A673 (cell line): ENCODE measurements at regions not wholly inside any gene's neighbourhood (a gene's known extent, or its start where the extent isn't known, plus 50 kb on each side); places are given as distances from the start of the nearest gene placed in this dataset.
"Not testable (repeated sequence)": the region's sequence is repeated elsewhere in the genome, so short reads cannot be mapped to it uniquely, and the experiment has no call there.

Experiments used
- BruUV-seq: library from RNA; stranded (reverse); fragments of 400-500 nt; replicated peaks from 2 replicates; lab custom pipeline; 2021; lab: Mats Ljungman, UMichigan
- CTCF ChIA-PET: fragments of 300-600 bp; sonication (Branson Sonifier 250); formaldehyde crosslinking; loops from one replicate; lab custom pipeline; 2022; ENCODE audit warnings: antibody characterized with exemption; lab: Charles Lee
- POLR2A ChIA-PET: fragments of 300-600 bp; sonication (Branson Sonifier 250); formaldehyde crosslinking; loops from one replicate; lab custom pipeline; 2022; ENCODE audit warnings: antibody characterized with exemption; ENCODE audit not compliant: low non-redundant PET; lab: Charles Lee
- DNase-seq: peaks from one replicate; pipeline ENCODE4 v3.0.0-alpha.2; 2015; ENCODE audit warnings: low spot score
- H3K27ac ChIP-seq: fragments of 200-600 bp; sonication (generic); 2 replicates; pipeline ENCODE4 v1.5.1; 2016; ENCODE audit warnings: mixed run types, low read depth, mild to moderate bottlenecking, mixed read lengths, antibody characterized with exemption, low read length; ENCODE audit not compliant: poor library complexity, severe bottlenecking
- H3K27me3 ChIP-seq: fragments of 200-600 bp; sonication (generic); replicated peaks from 2 replicates; pipeline ENCODE4 v1.6.1; 2017; ENCODE audit warnings: mixed run types, low read depth, mild to moderate bottlenecking, mixed read lengths, antibody characterized with exemption, low read length; ENCODE audit not compliant: insufficient read depth, poor library complexity
- H3K36me3 ChIP-seq: fragments of 200-600 bp; sonication (generic); 2 replicates; pipeline ENCODE4 v1.6.1; 2016; ENCODE audit warnings: mixed run types, mild to moderate bottlenecking, mixed read lengths, antibody characterized with exemption, low read length; ENCODE audit not compliant: insufficient read depth, poor library complexity, severe bottlenecking
- H3K4me1 ChIP-seq: fragments of 200-600 bp; sonication (generic); 2 replicates; pipeline ENCODE4 v1.6.1; 2017; ENCODE audit warnings: mixed run types, mild to moderate bottlenecking, mixed read lengths, antibody characterized with exemption, low read length; ENCODE audit not compliant: insufficient read depth, poor library complexity, severe bottlenecking
- H3K4me3 ChIP-seq: fragments of 200-600 bp; sonication (generic); 2 replicates; pipeline ENCODE4 v1.5.1; 2016; ENCODE audit warnings: low read depth, mixed run types, mild to moderate bottlenecking, mixed read lengths, low read length; ENCODE audit not compliant: poor library complexity, severe bottlenecking
- H3K9me3 ChIP-seq: fragments of 200-600 bp; sonication (generic); 2 replicates; pipeline ENCODE4 v1.6.1; 2016; ENCODE audit warnings: mixed run types, low read depth, mild to moderate bottlenecking, mixed read lengths, antibody characterized with exemption, low read length; ENCODE audit not compliant: poor library complexity, severe bottlenecking
- CTCF ChIP-seq: fragments of 300-800, 200-600 bp; sonication (generic); conservative IDR thresholded peaks from 2 replicates; pipeline ENCODE4 v1.5.1; 2017; ENCODE audit warnings: low read depth, mild to moderate bottlenecking, antibody characterized with exemption, low read length, moderate library complexity, mixed read lengths
- EZH2 ChIP-seq: fragments of 200-600 bp; sonication (generic); IDR thresholded peaks from 2 replicates; pipeline ENCODE4 v1.6.1; 2017; ENCODE audit warnings: borderline replicate concordance, low read depth, mild to moderate bottlenecking, mixed read lengths, antibody characterized with exemption, low read length; ENCODE audit not compliant: poor library complexity, severe bottlenecking
- intact Hi-C: fragments of 100-400 bp; cut with micrococcal nuclease; formaldehyde crosslinking; loops from one replicate; pipeline ENCODE4 v1.10.0; 2022; ENCODE audit not compliant: unreplicated experiment

DNA sequence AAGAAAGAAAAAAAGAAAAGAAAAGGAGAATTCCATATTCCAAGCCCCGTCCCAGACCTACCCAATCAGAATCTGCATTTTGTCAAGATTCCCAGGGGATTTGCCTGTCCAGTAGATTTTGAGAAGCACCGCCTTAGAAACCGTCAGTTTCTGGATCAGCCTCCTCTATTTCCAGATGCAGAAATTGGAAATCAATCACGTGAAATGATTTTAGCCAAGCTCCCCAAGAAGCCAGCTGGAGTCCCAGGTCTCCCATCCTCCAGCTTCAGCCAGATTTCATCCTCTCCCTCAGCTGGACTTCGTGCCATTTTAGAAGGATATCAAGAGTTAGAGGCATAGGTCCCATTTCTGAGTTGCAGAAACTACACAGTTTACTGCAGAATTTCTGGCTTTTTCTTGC lies 629.3 kb downstream of the MID1IP1 start:
- no peaks in the 10 kb centered on the region for H3K4me1 ChIP-seq
- ChIA-PET CTCF (no interaction called here), POLR2A (no interaction called here)
- intact Hi-C loops: no loop called here
- H3K9me3 ChIP-seq: no peaks in the 10 kb centered on the region
- DNase-seq: no peak
- no peak overlapping the region for H3K4me3 ChIP-seq
- no TSS peak for BruUV-seq
- no peaks in the 10 kb centered on the region for H3K27me3 ChIP-seq
- TF ChIP-seq EZH2 (no peak), CTCF (no peak)
- no peaks in the 10 kb centered on the region for H3K36me3 ChIP-seq
- no peak overlapping the region for H3K27ac ChIP-seq

GRCh38 chrX:39431893-39432292 lies 630.6 kb downstream of the MID1IP1 start:
- H3K27me3 ChIP-seq: no peaks in the 10 kb centered on the region
- TF ChIP-seq CTCF (no peak), EZH2 (no peak)
- no peak for DNase-seq
- ChIA-PET POLR2A (no interaction called here), CTCF (no interaction called here)
- BruUV-seq: no TSS peak
- H3K9me3 ChIP-seq: no peaks in the 10 kb centered on the region
- H3K4me3 ChIP-seq: no peak overlapping the region
- no peaks in the 10 kb centered on the region for H3K36me3 ChIP-seq
- H3K4me1 ChIP-seq: no peaks in the 10 kb centered on the region
- intact Hi-C loops: no loop called here
- no peak overlapping the region for H3K27ac ChIP-seq

- DNase-seq, H3K4me1 ChIP-seq, H3K27me3 ChIP-seq, H3K27ac ChIP-seq, POLR2A ChIA-PET, H3K36me3 ChIP-seq, intact Hi-C loops, BruUV-seq, H3K4me3 ChIP-seq, H3K9me3 ChIP-seq, CTCF ChIA-PET: not testable (repeated sequence)
These were observed 633.4 kb downstream of the MID1IP1 start for GRCh38 chrX:39434671-39435070.

DNA sequence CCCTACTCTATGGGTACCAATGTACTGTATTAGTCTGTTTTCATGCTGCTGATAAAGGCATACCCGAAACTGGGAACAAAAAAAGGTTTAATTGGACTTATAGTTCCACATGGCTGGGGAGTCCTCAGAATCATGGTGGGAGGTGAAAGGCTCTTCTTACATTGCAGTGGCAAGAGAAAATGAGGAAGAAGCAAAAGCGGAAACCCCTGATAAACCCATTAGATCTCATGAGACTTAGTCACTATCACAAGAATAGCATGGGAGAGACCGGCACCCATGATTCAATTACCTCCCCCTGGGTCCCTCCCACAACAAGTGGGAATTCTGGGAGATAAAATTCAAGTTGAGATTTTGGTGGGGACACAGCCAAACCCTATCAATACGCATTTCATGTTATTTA lies 635.3 kb downstream of the MID1IP1 start:
- H3K4me1 ChIP-seq, H3K36me3 ChIP-seq, H3K9me3 ChIP-seq, H3K4me3 ChIP-seq, CTCF ChIA-PET, H3K27ac ChIP-seq, BruUV-seq, intact Hi-C loops, POLR2A ChIA-PET, DNase-seq, H3K27me3 ChIP-seq: not testable (repeated sequence)
